Osteoblast (primary cell): ENCODE measurements at regions not wholly inside any gene's neighbourhood (a gene's known extent, or its start where the extent isn't known, plus 50 kb on each side); places are given as distances from the start of the nearest gene placed in this dataset.
"Not testable (repeated sequence)": the region's sequence is repeated elsewhere in the genome, so short reads cannot be mapped to it uniquely, and the experiment has no call there.

Experiments used
- DNase-seq: peaks from one replicate; pipeline ENCODE4 v3.0.0; 2011; ENCODE audit warnings: low spot score, mixed read lengths; ENCODE audit not compliant: insufficient read length; ENCODE audit errors: missing footprints
- H2AFZ ChIP-seq: 2 replicates; pipeline ENCODE4 v1.6.0; 2011; ENCODE audit warnings: mild to moderate bottlenecking, low read length
- H3K27ac ChIP-seq: 2 replicates; pipeline ENCODE4 v1.5.1; 2011; ENCODE audit warnings: mild to moderate bottlenecking, low read depth, low read length, moderate library complexity
- H3K27me3 ChIP-seq: 2 replicates; pipeline ENCODE4 v1.6.0; 2012; ENCODE audit warnings: mild to moderate bottlenecking, control low read depth, inconsistent platforms, low read length, moderate library complexity; ENCODE audit not compliant: insufficient read depth
- H3K36me3 ChIP-seq: 2 replicates; pipeline ENCODE4 v1.5.1; 2011; ENCODE audit warnings: mild to moderate bottlenecking, low read length, control low read depth, moderate library complexity; ENCODE audit not compliant: insufficient read depth
- H3K4me1 ChIP-seq: 2 replicates; pipeline ENCODE4 v1.5.1; 2011; ENCODE audit warnings: mild to moderate bottlenecking, low read length, control low read depth, moderate library complexity; ENCODE audit not compliant: insufficient read depth
- H3K4me2 ChIP-seq: 2 replicates; pipeline ENCODE4 v1.6.0; 2011; ENCODE audit warnings: mild to moderate bottlenecking, low read length; ENCODE audit not compliant: insufficient read depth
- H3K4me3 ChIP-seq: fragments of 200-600 bp; sonication (generic); 3 replicates; pipeline ENCODE4 v1.5.1; 2012; ENCODE audit warnings: mild to moderate bottlenecking, low read length, inconsistent platforms; ENCODE audit not compliant: insufficient read depth
- H3K79me2 ChIP-seq: 2 replicates; pipeline ENCODE4 v1.6.0; 2012; ENCODE audit warnings: mild to moderate bottlenecking, low read length, control low read depth, inconsistent platforms; ENCODE audit not compliant: insufficient read depth
- H3K9me3 ChIP-seq: 2 replicates; pipeline ENCODE4 v1.5.1; 2011; ENCODE audit warnings: low read depth, low read length, control low read depth
- H4K20me1 ChIP-seq: 2 replicates; pipeline ENCODE4 v1.6.0; 2012; ENCODE audit warnings: mild to moderate bottlenecking, low read length, control low read depth; ENCODE audit not compliant: insufficient read depth
- TF ChIP-seq, protein P1 (sequence below): IDR thresholded peaks from 2 replicates; pipeline ENCODE4 v1.5.1; 2011; ENCODE audit warnings: mild to moderate bottlenecking, low read depth, low read length, moderate library complexity; ENCODE audit errors: extremely low read depth

DNA sequence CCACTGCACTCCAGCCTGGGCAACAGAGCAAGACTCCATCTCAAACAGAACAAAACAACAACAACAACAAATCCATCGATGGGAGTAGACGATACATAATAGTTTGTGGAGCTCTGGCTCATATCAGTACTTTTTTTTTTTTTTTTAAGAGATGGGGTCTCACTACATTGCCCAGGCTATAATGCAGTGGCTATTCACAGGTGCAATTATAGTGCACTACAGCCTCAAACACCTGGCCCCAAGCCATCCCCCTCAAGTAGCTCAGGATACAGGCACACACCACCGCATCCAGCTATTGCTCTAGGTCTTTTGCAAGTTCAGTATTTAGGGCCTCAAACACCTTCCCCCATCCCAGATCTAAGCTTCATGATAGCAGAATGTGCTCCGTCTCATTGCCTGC is 110.6 kb downstream of the KATNIP start:
- Histone ChIP-seq H3K27me3 (no peaks in the 10 kb centered on the region), H3K79me2 (no peaks in the 10 kb centered on the region), H3K4me2 (no peak overlapping the region), H4K20me1 (no peaks in the 10 kb centered on the region), H3K27ac (no peak overlapping the region), H3K36me3 (peaks cover 4% of the 10 kb centered on the region), H2AFZ (no peak overlapping the region), H3K4me1 (no peaks in the 10 kb centered on the region), H3K4me3 (no peak overlapping the region), H3K9me3 (no peaks in the 10 kb centered on the region)
- TF ChIP-seq, protein P1, sequence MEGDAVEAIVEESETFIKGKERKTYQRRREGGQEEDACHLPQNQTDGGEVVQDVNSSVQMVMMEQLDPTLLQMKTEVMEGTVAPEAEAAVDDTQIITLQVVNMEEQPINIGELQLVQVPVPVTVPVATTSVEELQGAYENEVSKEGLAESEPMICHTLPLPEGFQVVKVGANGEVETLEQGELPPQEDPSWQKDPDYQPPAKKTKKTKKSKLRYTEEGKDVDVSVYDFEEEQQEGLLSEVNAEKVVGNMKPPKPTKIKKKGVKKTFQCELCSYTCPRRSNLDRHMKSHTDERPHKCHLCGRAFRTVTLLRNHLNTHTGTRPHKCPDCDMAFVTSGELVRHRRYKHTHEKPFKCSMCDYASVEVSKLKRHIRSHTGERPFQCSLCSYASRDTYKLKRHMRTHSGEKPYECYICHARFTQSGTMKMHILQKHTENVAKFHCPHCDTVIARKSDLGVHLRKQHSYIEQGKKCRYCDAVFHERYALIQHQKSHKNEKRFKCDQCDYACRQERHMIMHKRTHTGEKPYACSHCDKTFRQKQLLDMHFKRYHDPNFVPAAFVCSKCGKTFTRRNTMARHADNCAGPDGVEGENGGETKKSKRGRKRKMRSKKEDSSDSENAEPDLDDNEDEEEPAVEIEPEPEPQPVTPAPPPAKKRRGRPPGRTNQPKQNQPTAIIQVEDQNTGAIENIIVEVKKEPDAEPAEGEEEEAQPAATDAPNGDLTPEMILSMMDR = no peak
- no peak for DNase-seq

DNA sequence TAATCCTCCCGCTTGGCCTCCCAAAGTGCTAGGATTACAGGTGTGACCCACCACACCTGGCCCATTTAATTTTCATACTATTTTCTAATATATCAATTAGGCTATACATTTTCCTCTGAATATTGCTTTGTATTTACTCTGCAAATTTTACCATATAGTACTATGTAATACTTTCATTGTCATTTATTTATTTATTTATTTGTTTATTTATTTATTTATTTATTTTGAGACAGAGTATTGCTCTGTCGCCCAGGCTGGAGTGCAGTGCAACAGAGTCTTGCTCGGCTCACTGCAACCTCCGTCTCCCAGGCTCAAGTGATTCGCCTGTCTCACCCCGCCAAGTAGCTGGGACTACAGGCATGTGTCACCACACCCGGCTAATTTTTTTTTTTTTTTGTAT is 113.3 kb downstream of the KATNIP start:
- not testable (repeated sequence) for H3K9me3 ChIP-seq, H3K79me2 ChIP-seq, H3K36me3 ChIP-seq, H3K27me3 ChIP-seq, DNase-seq, H3K4me3 ChIP-seq, H2AFZ ChIP-seq, H3K27ac ChIP-seq, H3K4me2 ChIP-seq, H4K20me1 ChIP-seq, H3K4me1 ChIP-seq

DNA sequence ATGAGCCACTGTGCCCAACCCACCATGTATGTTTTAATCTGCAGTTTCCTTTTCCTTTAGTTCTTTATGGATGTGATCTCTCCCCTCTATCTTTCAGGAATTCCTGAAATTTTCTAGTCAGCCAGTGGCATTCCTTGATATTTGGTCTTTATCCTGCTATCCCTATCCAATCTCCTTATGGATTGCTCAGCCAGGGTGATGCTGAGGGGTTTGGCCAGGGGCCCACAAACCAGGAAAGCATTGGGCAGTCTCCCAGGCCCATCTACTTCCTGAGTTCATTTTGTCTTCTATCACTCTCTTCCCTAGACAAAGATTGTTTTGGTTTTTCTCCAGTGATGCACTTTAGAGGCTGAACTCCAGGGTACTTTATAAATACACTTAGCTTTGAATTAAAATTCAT is 115.9 kb downstream of the KATNIP start:
- TF ChIP-seq, protein P1 = no peak
- no peak overlapping the region for H3K4me2 ChIP-seq
- no peak for DNase-seq

DNA sequence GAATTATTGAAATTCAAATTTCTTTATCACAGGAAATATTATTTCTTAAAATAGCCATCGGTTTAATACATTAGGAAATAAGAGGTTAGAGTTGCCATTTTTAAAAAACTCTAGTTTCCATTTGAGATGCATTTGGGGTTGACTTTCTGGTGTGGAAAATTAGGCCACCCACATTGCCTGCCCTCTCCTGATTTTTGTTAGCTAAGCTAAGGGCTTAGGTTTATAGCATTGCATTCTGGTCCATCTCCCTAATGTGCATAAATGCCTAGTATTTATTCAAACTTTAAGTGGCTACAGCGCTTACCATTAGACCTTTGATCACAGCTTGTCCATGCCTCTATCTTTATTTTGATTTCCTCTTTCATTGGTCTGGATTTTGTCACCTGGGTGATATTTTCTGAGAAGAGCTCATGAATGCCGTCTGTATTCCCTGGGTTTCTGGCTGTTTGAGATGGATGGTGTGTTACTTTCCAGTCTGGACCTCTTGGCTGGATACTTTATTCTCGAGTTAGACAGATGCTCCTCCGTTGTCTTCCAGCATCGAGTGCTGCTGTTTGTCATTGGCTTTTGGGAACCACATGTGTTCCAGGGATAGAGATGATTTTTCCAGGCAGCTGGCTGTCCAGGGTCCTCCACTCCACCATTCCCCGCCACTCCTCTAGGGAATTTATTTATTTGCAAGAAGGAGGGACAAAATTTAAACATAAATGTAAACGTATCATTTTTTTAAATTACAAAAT is 120.3 kb downstream of the KATNIP start:
- Histone ChIP-seq H3K36me3 (no peaks in the 10 kb centered on the region), H3K27me3 (no peaks in the 10 kb centered on the region), H4K20me1 (no peaks in the 10 kb centered on the region)

More for the DNA sequence above, 115.9 kb downstream of the KATNIP start:
- Histone ChIP-seq H2AFZ (no peak overlapping the region), H3K4me1 (no peaks in the 10 kb centered on the region), H3K36me3 (no peaks in the 10 kb centered on the region), H4K20me1 (no peaks in the 10 kb centered on the region), H3K27me3 (no peaks in the 10 kb centered on the region), H3K79me2 (no peaks in the 10 kb centered on the region), H3K4me3 (no peak overlapping the region), H3K27ac (no peak overlapping the region), H3K9me3 (no peaks in the 10 kb centered on the region)

More for the DNA sequence above, 120.3 kb downstream of the KATNIP start:
- no peak overlapping the region for H3K27ac ChIP-seq
- H3K79me2 ChIP-seq = no peaks in the 10 kb centered on the region
- no peak overlapping the region for H3K4me2 ChIP-seq
- no peak overlapping the region for H2AFZ ChIP-seq
- H3K9me3 ChIP-seq = no peaks in the 10 kb centered on the region
- H3K4me3 ChIP-seq = no peak overlapping the region
- TF ChIP-seq, protein P1 = no peak
- no peak for DNase-seq
- no peaks in the 10 kb centered on the region for H3K4me1 ChIP-seq
